ENCODE measurements at regions not wholly inside any gene's neighbourhood (a gene's known extent, or its start where the extent isn't known, plus 50 kb on each side); places are given as distances from the start of the nearest gene placed in this dataset.

DNA sequence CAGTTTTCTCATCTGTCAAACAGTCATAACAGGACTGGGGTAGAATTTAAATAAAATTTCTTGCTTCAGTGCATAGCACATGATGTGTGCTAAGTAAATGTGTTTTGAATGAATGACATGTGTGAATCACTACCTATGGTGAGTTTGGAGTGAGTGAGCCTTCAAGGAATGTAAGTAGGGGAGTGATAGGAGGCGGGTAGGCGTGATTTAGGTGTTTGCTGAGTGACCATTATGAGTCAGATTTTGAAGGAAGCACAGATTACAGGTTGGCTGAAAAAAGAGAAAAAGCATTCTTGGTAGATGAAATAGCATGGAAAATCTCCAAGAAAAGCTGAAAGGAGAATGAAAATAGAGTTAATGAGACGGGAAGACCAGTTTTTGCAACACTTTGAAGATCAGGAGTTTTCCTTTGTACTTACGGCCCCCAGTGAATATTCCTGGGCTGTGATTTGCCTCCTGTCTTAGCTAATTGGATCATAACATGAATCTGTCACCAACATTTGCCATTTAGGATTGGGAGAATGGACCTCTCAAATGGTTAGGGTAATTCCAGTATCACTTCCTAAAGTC is 136.9 kb upstream of the GATA6 start:
- TF ChIP-seq POLR2A (IDR thresholded peaks at IDR 0.05), result no peak
- TF ChIP-seq, protein P1, sequence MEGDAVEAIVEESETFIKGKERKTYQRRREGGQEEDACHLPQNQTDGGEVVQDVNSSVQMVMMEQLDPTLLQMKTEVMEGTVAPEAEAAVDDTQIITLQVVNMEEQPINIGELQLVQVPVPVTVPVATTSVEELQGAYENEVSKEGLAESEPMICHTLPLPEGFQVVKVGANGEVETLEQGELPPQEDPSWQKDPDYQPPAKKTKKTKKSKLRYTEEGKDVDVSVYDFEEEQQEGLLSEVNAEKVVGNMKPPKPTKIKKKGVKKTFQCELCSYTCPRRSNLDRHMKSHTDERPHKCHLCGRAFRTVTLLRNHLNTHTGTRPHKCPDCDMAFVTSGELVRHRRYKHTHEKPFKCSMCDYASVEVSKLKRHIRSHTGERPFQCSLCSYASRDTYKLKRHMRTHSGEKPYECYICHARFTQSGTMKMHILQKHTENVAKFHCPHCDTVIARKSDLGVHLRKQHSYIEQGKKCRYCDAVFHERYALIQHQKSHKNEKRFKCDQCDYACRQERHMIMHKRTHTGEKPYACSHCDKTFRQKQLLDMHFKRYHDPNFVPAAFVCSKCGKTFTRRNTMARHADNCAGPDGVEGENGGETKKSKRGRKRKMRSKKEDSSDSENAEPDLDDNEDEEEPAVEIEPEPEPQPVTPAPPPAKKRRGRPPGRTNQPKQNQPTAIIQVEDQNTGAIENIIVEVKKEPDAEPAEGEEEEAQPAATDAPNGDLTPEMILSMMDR (IDR thresholded peaks at IDR 0.05), result no peak
